ENCODE measurements at regions not wholly inside any gene's neighbourhood (a gene's known extent, or its start where the extent isn't known, plus 50 kb on each side); places are given as distances from the start of the nearest gene placed in this dataset.

- no peak for DNase-seq (ENCODE audit: low read depth in 2 of 2)
Measured at GRCh38 chr2:46813020-46813415, 102.6 kb downstream of the MCFD2 start.
